GM18858 (cell line): ENCODE measurements at regions not wholly inside any gene's neighbourhood (a gene's known extent, or its start where the extent isn't known, plus 50 kb on each side); places are given as distances from the start of the nearest gene placed in this dataset.
"Not testable (repeated sequence)": the region's sequence is repeated elsewhere in the genome, so short reads cannot be mapped to it uniquely, and the experiment has no call there.

Experiments used
- ATAC-seq: cut with Tn5 transposase; IDR thresholded peaks from one replicate; pipeline ENCODE4 v1.9.1; 2021; ENCODE audit not compliant: unreplicated experiment

- no peak for ATAC-seq
Measured at GRCh38 chr2:47964277-47964676, 58.0 kb upstream of the FBXO11 start.

- ATAC-seq, result no peak
Measured at GRCh38 chr2:47964722-47965434, 58.6 kb upstream of the FBXO11 start.

- ATAC-seq, result not testable (repeated sequence)
Measured at GRCh38 chr2:47976728-47977127, 70.4 kb upstream of the FBXO11 start.

GRCh38 chr2:47984041-47984440 is 77.7 kb upstream of the FBXO11 start:
- ATAC-seq, result peak; percentile 62

- ATAC-seq, result no peak
Measured at GRCh38 chr2:47990503-47990902, 84.2 kb upstream of the FBXO11 start.

GRCh38 chr2:47992671-47993070 is 86.4 kb upstream of the FBXO11 start:
- no peak for ATAC-seq

GRCh38 chr2:47996808-47997207 is 90.5 kb upstream of the FBXO11 start:
- ATAC-seq, result no peak

- ATAC-seq, result no peak
Measured at GRCh38 chr2:47999512-47999911, 93.2 kb upstream of the FBXO11 start.

- ATAC-seq, result no peak
Measured at GRCh38 chr2:48001498-48001897, 95.2 kb upstream of the FBXO11 start.

- ATAC-seq, result no peak
Measured at GRCh38 chr2:48006094-48006493, 99.8 kb upstream of the FBXO11 start.

GRCh38 chr2:48007699-48008268 is 101.5 kb upstream of the FBXO11 start:
- ATAC-seq, result no peak

- no peak for ATAC-seq
Measured at GRCh38 chr2:48009256-48009655, 103.0 kb upstream of the FBXO11 start.

GRCh38 chr2:48015421-48015820 is 109.1 kb upstream of the FBXO11 start:
- no peak for ATAC-seq

- no peak for ATAC-seq
Measured at GRCh38 chr2:48016225-48017019, 110.1 kb upstream of the FBXO11 start.

- no peak for ATAC-seq
Measured at GRCh38 chr2:48017136-48017535, 110.8 kb upstream of the FBXO11 start.

- no peak for ATAC-seq
Measured at GRCh38 chr2:48018480-48018879, 112.2 kb upstream of the FBXO11 start.

GRCh38 chr2:48026865-48027264 is 120.6 kb upstream of the FBXO11 start:
- no peak for ATAC-seq

- no peak for ATAC-seq
Measured at GRCh38 chr2:48032765-48033164, 126.5 kb upstream of the FBXO11 start.

- no peak for ATAC-seq
Measured at GRCh38 chr2:48034295-48034694, 128.0 kb upstream of the FBXO11 start.

- no peak for ATAC-seq
Measured at GRCh38 chr2:48036312-48036711, 130.0 kb upstream of the FBXO11 start.

GRCh38 chr2:48039209-48039990 is 133.1 kb upstream of the FBXO11 start:
- no peak for ATAC-seq
